ENCODE measurements at regions not wholly inside any gene's neighbourhood (a gene's known extent, or its start where the extent isn't known, plus 50 kb on each side); places are given as distances from the start of the nearest gene placed in this dataset.

- ChIA-PET POLR2A (no interaction called here), CTCF (no interaction called here)
- Histone ChIP-seq H3K36me3 (replicated peaks in 1 of 2; ENCODE audit: control insufficient read depth in 1 of 2, insufficient read depth in 2 of 2, low read length in 1 of 2) (no peaks in the 10 kb centered on the region), H3K4me3 (ENCODE audit: low read depth in 2 of 2, low read length in 1 of 2) (no peak overlapping the region), H3K27ac (ENCODE audit: low read depth in 2 of 2, low read length in 1 of 2) (no peak overlapping the region), H3K4me1 (ENCODE audit: control insufficient read depth in 1 of 2, insufficient read depth in 2 of 2, low read depth in 1 of 2, low read length in 1 of 2) (peaks cover 1 to 2% of the 10 kb centered on the region in 2 experiments; a peak in 3 of 4 replicates), H3F3A (replicated peaks; ENCODE audit: insufficient read depth) (no peaks in the 10 kb centered on the region), H4K20me1 (ENCODE audit: insufficient read depth) (no peaks in the 10 kb centered on the region), H3K27me3 (ENCODE audit: insufficient read depth) (no peaks in the 10 kb centered on the region), H3K9ac (no peak overlapping the region), H3K79me2 (ENCODE audit: insufficient read depth) (no peaks in the 10 kb centered on the region), H3K4me2 (no peak overlapping the region), H2AFZ (ENCODE audit: low read depth) (no peak overlapping the region), H3K9me3 (no peaks in the 10 kb centered on the region), H3K9me2 (no peaks in the 10 kb centered on the region)
- DNase-seq = no peak
- WGBS (ENCODE audit: low lambda C conversion rate) = 80% methylated on average over 5 of the region's 5 CpGs
- TF ChIP-seq RXRA (IDR thresholded peaks at IDR 0.05; ENCODE audit: borderline replicate concordance, low read depth) = no peak
- no peak for TF ChIP-seq TCF12 (IDR thresholded peaks at IDR 0.05)
- no peak for TF ChIP-seq NRF1 (IDR thresholded peaks at IDR 0.05; ENCODE audit: low read depth, low read length)
- no peak for TF ChIP-seq NFIC (IDR thresholded peaks at IDR 0.05; ENCODE audit: borderline replicate concordance)
- no peak for TF ChIP-seq SIN3A (IDR thresholded peaks at IDR 0.05; ENCODE audit: borderline replicate concordance, low read depth, low read length)
- TF ChIP-seq RCOR1 (IDR thresholded peaks at IDR 0.05; ENCODE audit: low read length) = no peak
- no peak for TF ChIP-seq TAF1 (IDR thresholded peaks at IDR 0.05; ENCODE audit: borderline replicate concordance, low read depth, low read length)
- no peak for TF ChIP-seq SMC3 (IDR thresholded peaks at IDR 0.05; ENCODE audit: low read depth, low read length)
- no peak for TF ChIP-seq CHD2 (IDR thresholded peaks at IDR 0.05; ENCODE audit: low read length, partially characterized antibody)
- TF ChIP-seq TEAD4 (IDR thresholded peaks at IDR 0.05; ENCODE audit: borderline replicate concordance, insufficient read depth) = no peak
- TF ChIP-seq YY1 (IDR thresholded peaks at IDR 0.05; ENCODE audit: low read depth) = no peak
- no peak for TF ChIP-seq FOXJ3 (CRISPR knock-in tag; IDR thresholded peaks at IDR 0.05)
These were observed 87.1 kb upstream of the MAPK10 start for GRCh38 chr4:86446996-86447395.

GRCh38 chr4:86448871-86449270, 89.0 kb upstream of the MAPK10 start:
- Histone ChIP-seq H3K36me3 (replicated peaks in 1 of 2; ENCODE audit: control insufficient read depth in 1 of 2, insufficient read depth in 2 of 2, low read length in 1 of 2) (no peaks in the 10 kb centered on the region), H2AFZ (ENCODE audit: low read depth) (no peak overlapping the region), H3K9me3 (no peaks in the 10 kb centered on the region), H3K9ac (no peak overlapping the region), H3K27me3 (ENCODE audit: insufficient read depth) (no peaks in the 10 kb centered on the region), H3K4me1 (ENCODE audit: control insufficient read depth in 1 of 2, insufficient read depth in 2 of 2, low read depth in 1 of 2, low read length in 1 of 2) (peaks cover 11% of the 10 kb centered on the region in 2 experiments; a peak in 3 of 4 replicates), H3K4me3 (ENCODE audit: low read depth in 2 of 2, low read length in 1 of 2) (no peak overlapping the region), H4K20me1 (ENCODE audit: insufficient read depth) (no peaks in the 10 kb centered on the region), H3K9me2 (no peaks in the 10 kb centered on the region), H3K4me2 (no peak overlapping the region), H3F3A (replicated peaks; ENCODE audit: insufficient read depth) (no peaks in the 10 kb centered on the region), H3K79me2 (ENCODE audit: insufficient read depth) (no peaks in the 10 kb centered on the region), H3K27ac (ENCODE audit: low read depth in 2 of 2, low read length in 1 of 2) (no peak overlapping the region)
- TF ChIP-seq FOSL2 (IDR thresholded peaks at IDR 0.05; ENCODE audit: borderline replicate concordance, low read depth) (no peak), MAX (IDR thresholded peaks at IDR 0.05; ENCODE audit: low read depth) (no peak), EZH2phosphoT487 (IDR thresholded peaks at IDR 0.05; ENCODE audit: borderline replicate concordance, low read depth) (no peak), ZBTB33 (IDR thresholded peaks at IDR 0.05; ENCODE audit: borderline replicate concordance, low read depth) (no peak), RXRA (IDR thresholded peaks at IDR 0.05; ENCODE audit: borderline replicate concordance, low read depth) (no peak), GATA2 (CRISPR knock-in tag; IDR thresholded peaks at IDR 0.05) (no peak), REST (IDR thresholded peaks at IDR 0.05; ENCODE audit: low read depth, low read length) (no peak), GABPA (IDR thresholded peaks at IDR 0.05; ENCODE audit: low read depth) (no peak), PBX3 (IDR thresholded peaks at IDR 0.05) (no peak)
- ChIA-PET CTCF (no interaction called here), POLR2A (no interaction called here)
- no peak for DNase-seq
- WGBS (ENCODE audit: low lambda C conversion rate) = 85% methylated on average over 3 of the region's 9 CpGs

All from SK-N-SH (cell line).